ENCODE measurements at regions not wholly inside any gene's neighbourhood (a gene's known extent, or its start where the extent isn't known, plus 50 kb on each side); places are given as distances from the start of the nearest gene placed in this dataset.

DNA sequence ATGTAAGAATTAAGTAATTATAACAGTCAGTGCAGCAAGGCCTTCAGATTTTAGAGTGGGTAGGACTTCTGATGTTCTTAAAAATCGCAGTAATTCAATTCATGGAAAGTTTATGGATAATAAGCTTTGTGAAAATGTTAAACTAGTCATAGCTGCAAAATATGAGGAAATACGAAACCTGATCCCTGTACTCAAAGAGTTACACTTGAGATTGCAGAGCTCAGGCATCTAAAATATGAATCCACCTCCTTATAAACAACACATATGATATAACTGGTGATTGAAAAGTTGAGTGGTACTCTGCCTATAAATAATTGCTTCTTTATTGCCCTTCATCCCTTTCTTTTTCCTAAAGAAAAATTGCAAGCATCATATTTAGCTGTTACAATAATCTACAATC, 473.3 kb downstream of the OTOL1 start:
- TF ChIP-seq POLR2A (IDR thresholded peaks at IDR 0.05) (no peak), EP300 (IDR thresholded peaks at IDR 0.05) (no peak), POLR2AphosphoS5 (IDR thresholded peaks at IDR 0.05) (no peak)
- TF ChIP-seq, protein P1, sequence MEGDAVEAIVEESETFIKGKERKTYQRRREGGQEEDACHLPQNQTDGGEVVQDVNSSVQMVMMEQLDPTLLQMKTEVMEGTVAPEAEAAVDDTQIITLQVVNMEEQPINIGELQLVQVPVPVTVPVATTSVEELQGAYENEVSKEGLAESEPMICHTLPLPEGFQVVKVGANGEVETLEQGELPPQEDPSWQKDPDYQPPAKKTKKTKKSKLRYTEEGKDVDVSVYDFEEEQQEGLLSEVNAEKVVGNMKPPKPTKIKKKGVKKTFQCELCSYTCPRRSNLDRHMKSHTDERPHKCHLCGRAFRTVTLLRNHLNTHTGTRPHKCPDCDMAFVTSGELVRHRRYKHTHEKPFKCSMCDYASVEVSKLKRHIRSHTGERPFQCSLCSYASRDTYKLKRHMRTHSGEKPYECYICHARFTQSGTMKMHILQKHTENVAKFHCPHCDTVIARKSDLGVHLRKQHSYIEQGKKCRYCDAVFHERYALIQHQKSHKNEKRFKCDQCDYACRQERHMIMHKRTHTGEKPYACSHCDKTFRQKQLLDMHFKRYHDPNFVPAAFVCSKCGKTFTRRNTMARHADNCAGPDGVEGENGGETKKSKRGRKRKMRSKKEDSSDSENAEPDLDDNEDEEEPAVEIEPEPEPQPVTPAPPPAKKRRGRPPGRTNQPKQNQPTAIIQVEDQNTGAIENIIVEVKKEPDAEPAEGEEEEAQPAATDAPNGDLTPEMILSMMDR (IDR thresholded peaks at IDR 0.05), result no peak

Data from upper lobe of left lung (tissue), 4 donors.